Brain microvascular endothelial cell (primary cell): ENCODE measurements at regions not wholly inside any gene's neighbourhood (a gene's known extent, or its start where the extent isn't known, plus 50 kb on each side); places are given as distances from the start of the nearest gene placed in this dataset.

Experiments used
- DNase-seq: peaks from one replicate; pipeline ENCODE4 v3.0.0-alpha.2; 2020
- H3K27ac ChIP-seq: fragments of 250-450 bp; sonication (Bioruptor Pico); 2 replicates; pipeline ENCODE4 v1.5.1; 2020; ENCODE audit warnings: mild to moderate bottlenecking, moderate library complexity
- H3K27me3 ChIP-seq: fragments of 250-450 bp; sonication (Bioruptor Pico); replicated peaks from 2 replicates; pipeline ENCODE4 v1.5.1; 2020; ENCODE audit warnings: mild to moderate bottlenecking
- H3K36me3 ChIP-seq: fragments of 250-450 bp; sonication (Bioruptor Pico); replicated peaks from 2 replicates; pipeline ENCODE4 v1.5.1; 2020; ENCODE audit warnings: mild to moderate bottlenecking
- H3K4me3 ChIP-seq: 2 replicates; pipeline ENCODE4 v1.5.1; 2011; ENCODE audit warnings: low read depth, mild to moderate bottlenecking, control low read depth, low read length, moderate library complexity
- CTCF ChIP-seq: IDR thresholded peaks from 2 replicates; pipeline ENCODE4 v1.5.1; 2011; ENCODE audit warnings: low read depth, mild to moderate bottlenecking, moderate library complexity, low read length, control low read depth, inconsistent platforms; ENCODE audit errors: missing control alignments
- in situ Hi-C: cut with HindIII; loops from 2 replicates; pipeline ENCODE4 v1.10.0; 2017; ENCODE audit warnings: low sequenced_read_pairs, low pct_ligation_motif_present

- no peak for DNase-seq
- in situ Hi-C loops: no loop called here
- Histone ChIP-seq H3K36me3 (no peaks in the 10 kb centered on the region), H3K27ac (no peak overlapping the region), H3K27me3 (no peaks in the 10 kb centered on the region), H3K4me3 (no peak overlapping the region)
- TF ChIP-seq CTCF: no peak
These were observed 873.5 kb downstream of the PDHA2 start for GRCh38 chr4:96713271-96713850.

- DNase-seq: no peak
- H3K36me3 ChIP-seq: no peaks in the 10 kb centered on the region
- H3K27me3 ChIP-seq: no peaks in the 10 kb centered on the region
- no peak overlapping the region for H3K4me3 ChIP-seq
- in situ Hi-C loops: no loop called here
- TF ChIP-seq CTCF: no peak
- no peak overlapping the region for H3K27ac ChIP-seq
These were observed 889.7 kb downstream of the PDHA2 start for GRCh38 chr4:96729641-96730040.

GRCh38 chr4:96730432-96730831 lies 890.5 kb downstream of the PDHA2 start:
- no peak overlapping the region for H3K27ac ChIP-seq
- H3K4me3 ChIP-seq: no peak overlapping the region
- H3K27me3 ChIP-seq: no peaks in the 10 kb centered on the region
- TF ChIP-seq CTCF: no peak
- DNase-seq: no peak
- in situ Hi-C loops: no loop called here
- no peaks in the 10 kb centered on the region for H3K36me3 ChIP-seq

GRCh38 chr4:96736352-96736889 lies 896.5 kb downstream of the PDHA2 start:
- Histone ChIP-seq H3K27me3 (no peaks in the 10 kb centered on the region), H3K36me3 (no peaks in the 10 kb centered on the region), H3K4me3 (no peak overlapping the region), H3K27ac (no peak overlapping the region)
- DNase-seq: peak; percentile 88
- in situ Hi-C loops: no loop called here
- no peak for TF ChIP-seq CTCF

GRCh38 chr4:96739101-96739500 lies 899.2 kb downstream of the PDHA2 start:
- no peak overlapping the region for H3K27ac ChIP-seq
- TF ChIP-seq CTCF: no peak
- H3K27me3 ChIP-seq: no peaks in the 10 kb centered on the region
- DNase-seq: no peak
- H3K36me3 ChIP-seq: no peaks in the 10 kb centered on the region
- no peak overlapping the region for H3K4me3 ChIP-seq
- in situ Hi-C loops: no loop called here
